Glutamatergic neuron (in vitro differentiated cells): ENCODE measurements at regions not wholly inside any gene's neighbourhood (a gene's known extent, or its start where the extent isn't known, plus 50 kb on each side); places are given as distances from the start of the nearest gene placed in this dataset.

ENCODE experiments used
- DNase-seq: peaks from one replicate; pipeline ENCODE4 v3.0.0; 2022
- H3K27ac Mint-ChIP-seq: one replicate; pipeline ENCODE4 v1.8.0; 2020; ENCODE audit warnings: mild to moderate bottlenecking, mixed read lengths, inconsistent platforms; ENCODE audit not compliant: unreplicated experiment
- H3K27me3 Mint-ChIP-seq: one replicate; pipeline ENCODE4 v1.8.0; 2020; ENCODE audit warnings: mild to moderate bottlenecking, moderate library complexity, mixed read lengths, inconsistent platforms; ENCODE audit not compliant: unreplicated experiment
- H3K36me3 Mint-ChIP-seq: one replicate; pipeline ENCODE4 v1.8.0; 2020; ENCODE audit warnings: mild to moderate bottlenecking, mixed read lengths, inconsistent platforms; ENCODE audit not compliant: unreplicated experiment
- H3K4me1 Mint-ChIP-seq: one replicate; pipeline ENCODE4 v1.8.0; 2020; ENCODE audit warnings: mild to moderate bottlenecking, low read depth, mixed read lengths, inconsistent platforms; ENCODE audit not compliant: unreplicated experiment
- H3K4me3 Mint-ChIP-seq: one replicate; pipeline ENCODE4 v1.8.0; 2020; ENCODE audit warnings: mild to moderate bottlenecking, mixed read lengths, inconsistent platforms; ENCODE audit not compliant: unreplicated experiment
- H3K9me3 Mint-ChIP-seq: one replicate; pipeline ENCODE4 v1.8.0; 2020; ENCODE audit warnings: mild to moderate bottlenecking, moderate library complexity, mixed read lengths, inconsistent platforms; ENCODE audit not compliant: unreplicated experiment
- CTCF ChIP-seq: fragments of 200-600 bp; sonication (generic); IDR thresholded peaks from one replicate; pipeline ENCODE4 v1.5.0; 2021; ENCODE audit not compliant: partially characterized antibody, unreplicated experiment

GRCh38 chr9:16335788-16336580 lies 534.5 kb downstream of the BNC2 start:
- Mint-ChIP-seq H3K9me3 (peaks cover 5% of the 10 kb centered on the region), H3K27me3 (peaks cover 6% of the 10 kb centered on the region), H3K4me1 (no peaks in the 10 kb centered on the region), H3K4me3 (no peak overlapping the region), H3K36me3 (no peaks in the 10 kb centered on the region), H3K27ac (no peak overlapping the region)
- no peak for DNase-seq
- no peak for TF ChIP-seq CTCF

- DNase-seq, result no peak
- H3K27me3 Mint-ChIP-seq, result peaks cover 6% of the 10 kb centered on the region
- H3K27ac Mint-ChIP-seq, result no peak overlapping the region
Observed at GRCh38 chr9:16336833-16337232, 533.6 kb downstream of the BNC2 start.

GRCh38 chr9:16337322-16338029 lies 533.0 kb downstream of the BNC2 start:
- H3K27ac Mint-ChIP-seq, result no peak overlapping the region
- peaks cover 1% of the 10 kb centered on the region for H3K9me3 Mint-ChIP-seq
- H3K4me3 Mint-ChIP-seq, result no peak overlapping the region
- no peak for DNase-seq
- peaks cover 2% of the 10 kb centered on the region for H3K27me3 Mint-ChIP-seq
- no peak for TF ChIP-seq CTCF
- H3K36me3 Mint-ChIP-seq, result no peaks in the 10 kb centered on the region
- H3K4me1 Mint-ChIP-seq, result no peaks in the 10 kb centered on the region

More at GRCh38 chr9:16336833-16337232, 533.6 kb downstream of the BNC2 start:
- Mint-ChIP-seq H3K9me3 (peaks cover 5% of the 10 kb centered on the region), H3K4me3 (no peak overlapping the region), H3K4me1 (no peaks in the 10 kb centered on the region), H3K36me3 (no peaks in the 10 kb centered on the region)
- no peak for TF ChIP-seq CTCF

GRCh38 chr9:16341177-16341576 lies 529.3 kb downstream of the BNC2 start:
- peaks cover 2% of the 10 kb centered on the region for H3K27me3 Mint-ChIP-seq
- TF ChIP-seq CTCF, result no peak
- DNase-seq, result no peak
- no peak overlapping the region for H3K27ac Mint-ChIP-seq
- H3K4me3 Mint-ChIP-seq, result no peak overlapping the region
- H3K4me1 Mint-ChIP-seq, result no peaks in the 10 kb centered on the region
- no peaks in the 10 kb centered on the region for H3K36me3 Mint-ChIP-seq
- H3K9me3 Mint-ChIP-seq, result peaks cover under 1% of the 10 kb centered on the region
